HFF-Myc (cell line): ENCODE measurements at regions not wholly inside any gene's neighbourhood (a gene's known extent, or its start where the extent isn't known, plus 50 kb on each side); places are given as distances from the start of the nearest gene placed in this dataset.
A peak's percentile ranks its signal among the peaks of the same experiment; 100 is the strongest.
"Not testable (repeated sequence)": the region's sequence is repeated elsewhere in the genome, so short reads cannot be mapped to it uniquely, and the experiment has no call there.

Source experiments
- DNase-seq: peaks from one replicate; pipeline ENCODE4 v3.0.0-alpha.2; 2011; ENCODE audit warnings: low read depth; ENCODE audit errors: extremely low read depth
- H3K4me3 ChIP-seq: replicated peaks from 2 replicates; pipeline ENCODE4 v1.5.1; 2011; ENCODE audit warnings: low read depth, mild to moderate bottlenecking, control low read depth, low read length
- TF ChIP-seq, protein P1 (sequence below): IDR thresholded peaks from 2 replicates; pipeline ENCODE4 v1.5.1; 2012; ENCODE audit warnings: mild to moderate bottlenecking, low read depth, low read length, control low read depth; ENCODE audit errors: missing control alignments

DNA sequence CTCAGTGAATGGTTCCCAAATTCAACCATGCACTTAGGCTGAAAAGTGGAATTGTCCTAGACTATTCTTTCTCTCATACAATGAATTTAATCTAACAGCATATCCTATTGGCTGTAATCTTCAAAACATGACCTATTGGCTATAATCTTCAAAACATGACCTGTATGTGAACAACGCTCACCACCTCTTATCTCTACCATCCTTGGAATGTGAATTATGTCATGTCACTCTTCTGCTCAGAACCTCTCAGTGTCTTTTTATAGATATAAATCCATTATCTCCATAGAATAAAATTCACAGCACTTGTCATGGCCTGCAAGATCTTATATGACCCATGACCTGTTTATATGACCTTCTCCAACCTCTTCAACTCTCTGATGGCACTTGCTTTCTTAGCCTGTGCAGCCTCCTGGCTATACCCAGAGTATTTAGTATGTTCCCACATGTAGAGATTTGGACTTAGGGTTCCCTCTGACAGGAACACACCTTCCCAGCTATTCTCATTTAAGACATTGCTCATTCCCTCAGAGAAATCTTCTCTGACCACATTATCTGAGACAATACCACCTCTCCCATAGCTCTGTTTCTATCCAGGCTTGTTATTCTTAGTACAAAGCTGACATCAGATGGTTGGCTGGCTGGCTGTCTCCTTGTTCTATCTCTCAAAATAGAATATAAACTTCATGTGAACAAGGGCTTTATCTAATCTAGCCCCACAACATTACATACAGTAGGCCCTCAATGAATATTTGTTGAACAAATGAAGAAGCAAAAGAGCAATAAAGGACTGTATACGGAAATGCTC, 275.0 kb upstream of the PREP start:
- DNase-seq: no peak
- TF ChIP-seq, protein P1, sequence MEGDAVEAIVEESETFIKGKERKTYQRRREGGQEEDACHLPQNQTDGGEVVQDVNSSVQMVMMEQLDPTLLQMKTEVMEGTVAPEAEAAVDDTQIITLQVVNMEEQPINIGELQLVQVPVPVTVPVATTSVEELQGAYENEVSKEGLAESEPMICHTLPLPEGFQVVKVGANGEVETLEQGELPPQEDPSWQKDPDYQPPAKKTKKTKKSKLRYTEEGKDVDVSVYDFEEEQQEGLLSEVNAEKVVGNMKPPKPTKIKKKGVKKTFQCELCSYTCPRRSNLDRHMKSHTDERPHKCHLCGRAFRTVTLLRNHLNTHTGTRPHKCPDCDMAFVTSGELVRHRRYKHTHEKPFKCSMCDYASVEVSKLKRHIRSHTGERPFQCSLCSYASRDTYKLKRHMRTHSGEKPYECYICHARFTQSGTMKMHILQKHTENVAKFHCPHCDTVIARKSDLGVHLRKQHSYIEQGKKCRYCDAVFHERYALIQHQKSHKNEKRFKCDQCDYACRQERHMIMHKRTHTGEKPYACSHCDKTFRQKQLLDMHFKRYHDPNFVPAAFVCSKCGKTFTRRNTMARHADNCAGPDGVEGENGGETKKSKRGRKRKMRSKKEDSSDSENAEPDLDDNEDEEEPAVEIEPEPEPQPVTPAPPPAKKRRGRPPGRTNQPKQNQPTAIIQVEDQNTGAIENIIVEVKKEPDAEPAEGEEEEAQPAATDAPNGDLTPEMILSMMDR: no peak
- H3K4me3 ChIP-seq: no peak overlapping the region

DNA sequence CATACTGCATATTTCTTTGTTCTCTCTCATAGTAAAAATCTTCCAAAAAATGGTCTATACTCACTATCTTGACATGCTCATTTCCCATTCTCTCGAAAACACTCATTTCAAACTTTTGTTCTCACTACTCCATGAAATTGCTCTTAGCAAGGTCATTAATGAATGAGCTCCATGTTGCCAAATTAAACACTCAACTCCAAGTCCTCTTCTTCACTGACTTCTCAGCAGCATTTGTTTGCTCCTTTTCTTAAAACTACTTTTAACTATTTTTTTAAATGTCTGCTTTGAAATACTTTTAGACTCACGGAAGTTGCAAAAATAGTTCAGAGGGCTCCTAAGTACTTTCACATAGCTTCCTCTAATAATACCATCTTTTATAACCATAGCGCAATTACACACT, 274.0 kb upstream of the PREP start:
- no peak for DNase-seq
- TF ChIP-seq, protein P1: no peak
- no peak overlapping the region for H3K4me3 ChIP-seq

DNA sequence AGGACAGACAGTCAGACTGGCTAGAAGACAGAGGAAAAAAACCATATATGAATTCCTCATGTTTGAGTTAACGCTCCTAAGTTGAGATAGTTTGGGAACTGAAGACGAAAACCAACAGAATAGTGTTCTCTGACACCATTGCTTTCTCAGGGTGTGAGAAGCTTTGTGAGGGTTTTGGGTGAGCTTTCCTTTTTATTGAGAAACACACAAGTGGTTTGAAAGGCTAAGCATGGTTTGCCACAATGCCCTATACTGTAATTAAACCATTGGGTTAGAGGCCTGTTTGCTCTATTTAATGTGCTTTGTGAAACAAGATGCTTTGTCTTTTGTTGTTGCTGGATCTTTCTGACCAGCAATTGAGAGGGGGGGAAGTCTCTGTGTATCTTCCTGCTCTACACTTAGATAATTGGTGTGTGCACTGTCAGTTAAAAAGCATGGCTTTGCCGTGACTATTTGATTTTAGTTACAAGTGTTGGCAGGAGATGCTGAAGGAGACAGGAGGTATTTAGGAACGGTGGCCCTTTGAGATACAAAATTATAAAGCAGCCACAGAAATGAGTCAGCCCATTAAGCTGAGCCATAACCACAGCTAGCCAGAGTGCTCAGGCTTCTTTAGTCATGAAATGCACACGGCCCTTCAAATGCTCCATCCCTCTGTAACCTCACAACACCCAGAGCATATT, 273.0 kb upstream of the PREP start:
- no peak overlapping the region for H3K4me3 ChIP-seq
- DNase-seq: peak; percentile 82
- TF ChIP-seq, protein P1: no peak

DNA sequence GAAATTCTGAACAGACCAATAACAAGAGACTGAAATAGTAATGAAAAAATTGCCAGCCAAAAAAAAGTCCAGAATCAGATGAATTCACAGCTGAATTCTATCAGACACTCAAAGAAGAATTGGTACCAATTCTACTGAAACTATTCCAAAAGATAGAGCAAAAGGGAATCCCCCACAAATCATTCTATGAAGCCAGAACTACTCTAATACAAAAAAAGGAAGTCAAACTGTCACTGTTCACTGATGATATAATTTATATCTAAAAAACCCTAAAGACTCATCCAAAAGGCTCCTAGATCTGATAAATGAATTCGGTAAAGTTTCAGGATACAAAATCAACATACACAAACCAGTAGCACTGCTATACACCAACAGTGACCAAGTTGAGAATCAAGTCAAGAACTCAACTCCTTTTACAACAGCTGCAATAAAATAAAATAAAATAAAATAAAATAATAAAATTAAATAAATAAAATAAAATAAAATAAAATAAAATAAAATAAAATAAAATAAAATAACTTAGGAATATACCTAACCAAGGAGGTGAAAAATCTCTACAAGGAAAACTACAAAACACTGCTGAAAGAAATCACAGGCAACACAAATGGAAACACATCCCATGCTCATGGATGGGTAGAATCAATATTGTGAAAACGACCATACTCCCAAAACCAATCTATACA, 270.1 kb upstream of the PREP start:
- DNase-seq: not testable (repeated sequence)

DNA sequence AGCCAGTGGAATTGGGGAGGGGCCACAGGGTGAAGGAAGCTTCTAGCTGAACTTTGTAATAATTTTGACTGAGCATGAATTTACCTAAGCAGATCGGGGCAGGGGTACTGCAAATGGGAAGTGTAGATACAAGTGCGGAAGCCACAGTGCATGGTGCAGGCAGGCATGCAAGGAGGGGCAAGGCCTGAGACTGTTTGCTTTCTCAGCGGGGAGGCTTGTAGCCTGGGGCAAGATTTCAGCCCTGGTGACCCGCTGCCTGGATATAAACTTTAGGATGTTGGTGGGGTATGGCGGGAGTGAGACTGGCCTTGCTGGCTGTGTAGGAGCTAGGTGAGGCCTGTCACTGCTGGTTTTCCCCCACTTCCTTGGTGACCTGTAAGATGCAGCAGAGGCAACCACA, 266.4 kb upstream of the PREP start:
- TF ChIP-seq, protein P1: no peak
- no peak for DNase-seq
- H3K4me3 ChIP-seq: no peak overlapping the region

More for the DNA sequence above, 270.1 kb upstream of the PREP start:
- not testable (repeated sequence) for H3K4me3 ChIP-seq

DNA sequence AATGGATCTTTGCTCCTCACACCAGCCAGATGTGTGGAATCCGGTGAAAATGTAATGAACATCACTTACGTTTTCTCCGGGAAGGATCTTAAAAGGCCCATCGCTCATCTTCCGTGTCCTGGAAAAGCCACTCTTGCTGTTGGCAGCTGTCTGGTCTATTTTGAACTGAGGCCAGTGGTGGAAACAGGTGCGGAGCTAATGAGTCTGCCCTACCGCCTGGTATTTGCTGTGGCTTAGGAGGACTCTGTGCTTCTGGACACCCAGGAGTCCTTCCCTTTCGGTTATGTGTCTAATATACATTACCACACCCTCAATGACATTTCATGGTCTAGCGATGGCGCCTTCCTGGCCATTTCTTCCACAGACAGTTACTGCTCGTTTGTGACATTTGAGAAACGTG, 264.2 kb upstream of the PREP start:
- TF ChIP-seq, protein P1: no peak
- H3K4me3 ChIP-seq: no peak overlapping the region
- DNase-seq: no peak

DNA sequence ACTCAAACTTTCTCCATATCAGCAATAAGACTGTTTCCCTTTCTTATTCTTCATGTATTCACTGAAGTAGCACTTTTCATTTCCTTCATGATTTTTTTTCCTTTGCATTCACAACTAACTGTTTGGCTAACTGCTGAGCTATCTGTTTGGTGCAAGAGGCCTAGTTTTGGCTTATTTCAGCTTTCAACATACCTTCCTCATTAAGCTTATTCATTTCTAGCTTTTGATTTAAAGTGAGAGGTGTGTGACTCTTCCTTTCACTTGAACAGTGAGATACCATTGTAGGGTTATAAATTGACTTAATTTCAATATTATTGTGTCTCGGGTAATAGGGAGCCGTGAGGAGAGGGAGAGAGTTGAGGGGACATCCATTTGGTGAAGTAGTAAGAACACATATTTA, 262.0 kb upstream of the PREP start:
- no peak for DNase-seq
- TF ChIP-seq, protein P1: no peak
- H3K4me3 ChIP-seq: no peak overlapping the region
